NCI-H2107 (cell line): ENCODE measurements at regions not wholly inside any gene's neighbourhood (a gene's known extent, or its start where the extent isn't known, plus 50 kb on each side); places are given as distances from the start of the nearest gene placed in this dataset.

Experiments used
- DNase-seq: peaks from one replicate; lab custom pipeline; 2025; lab: John Stamatoyannopoulos, UW

DNA sequence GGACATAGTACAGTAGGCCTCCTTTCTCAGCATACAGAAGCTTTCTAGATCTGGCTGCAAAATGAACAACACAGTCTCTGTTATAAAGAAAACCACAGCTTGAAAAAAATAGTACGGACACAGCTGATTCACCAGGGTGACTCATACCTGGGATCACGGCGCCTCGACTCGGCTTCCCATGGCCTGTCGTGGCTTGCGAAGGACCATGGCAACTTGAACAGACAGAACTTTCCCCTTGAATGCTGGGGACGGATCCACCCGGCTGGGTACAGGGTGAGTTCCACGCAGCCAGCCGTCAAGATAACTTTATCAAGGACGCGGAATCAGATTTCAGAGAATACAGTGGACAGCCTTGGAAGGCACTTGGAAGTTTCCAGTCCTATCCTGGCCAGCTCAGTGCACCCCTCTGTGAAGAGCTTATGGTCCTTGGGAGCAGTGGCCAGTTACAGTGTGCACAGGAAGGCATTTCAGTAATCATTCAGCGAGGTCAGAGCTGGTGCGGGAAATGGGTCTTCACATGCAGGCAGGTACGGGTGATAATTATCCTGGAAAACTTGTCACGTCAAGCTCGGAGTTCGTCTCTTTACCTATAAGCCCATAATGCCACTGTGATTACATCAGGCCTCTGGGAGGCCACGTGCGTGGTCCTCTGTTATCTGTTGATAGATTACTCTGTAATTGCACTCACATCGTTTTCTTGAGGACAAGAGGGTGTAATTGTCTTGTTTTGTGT is 57.9 kb upstream of the MAF start:
- no peak for DNase-seq

DNA sequence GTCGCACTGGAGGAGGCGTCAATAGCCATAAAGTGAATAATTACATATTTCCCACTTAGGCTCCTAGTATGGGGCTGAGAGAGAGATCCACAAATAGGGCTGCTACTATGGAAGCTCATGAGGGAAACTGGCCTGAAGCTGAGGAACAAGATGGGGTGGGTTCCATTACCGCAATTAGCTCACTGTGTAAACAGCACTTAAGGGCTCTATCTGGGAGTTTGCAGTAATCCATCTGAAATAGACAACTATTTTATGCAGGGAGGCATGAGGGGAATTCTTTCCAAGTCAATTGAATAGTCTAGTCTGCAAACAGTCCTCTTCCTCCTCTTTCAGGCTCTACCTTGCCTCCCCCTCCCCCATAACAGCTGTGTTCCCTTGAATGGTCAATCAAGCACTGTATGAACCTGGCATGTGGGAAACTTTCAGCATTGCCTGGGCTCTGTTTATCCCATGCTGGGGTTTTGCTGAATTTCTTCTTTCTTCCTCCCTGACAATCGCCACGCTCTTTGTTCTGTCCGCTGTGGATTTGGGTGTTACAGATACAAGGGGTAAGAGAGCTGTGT is 56.1 kb upstream of the MAF start:
- no peak for DNase-seq

DNA sequence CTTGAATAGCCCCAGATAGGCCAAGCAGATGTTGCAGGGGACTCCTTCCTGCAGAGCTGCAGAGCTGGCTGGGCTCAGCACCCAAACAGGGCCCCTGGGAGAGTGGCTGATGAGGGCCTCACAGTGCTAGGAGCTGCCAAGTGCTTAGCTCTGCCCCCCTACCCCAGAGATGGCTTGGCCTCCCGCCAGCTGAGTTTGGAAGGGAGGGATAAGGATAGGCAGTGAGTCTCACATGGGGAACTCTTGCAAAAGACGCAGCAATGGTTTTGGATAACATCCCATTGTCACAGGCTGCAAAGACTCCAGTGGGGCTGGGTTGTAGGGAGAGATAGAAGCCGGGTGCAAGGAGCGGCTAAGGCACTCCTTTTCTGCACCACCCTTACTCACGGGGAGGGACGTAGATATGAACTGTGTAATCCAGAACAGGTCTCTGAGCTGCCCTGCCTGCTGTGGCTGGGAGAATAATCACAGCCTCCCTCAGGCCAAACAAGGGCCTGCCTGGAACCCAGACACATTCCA is 52.9 kb upstream of the MAF start:
- DNase-seq, result no peak

DNA sequence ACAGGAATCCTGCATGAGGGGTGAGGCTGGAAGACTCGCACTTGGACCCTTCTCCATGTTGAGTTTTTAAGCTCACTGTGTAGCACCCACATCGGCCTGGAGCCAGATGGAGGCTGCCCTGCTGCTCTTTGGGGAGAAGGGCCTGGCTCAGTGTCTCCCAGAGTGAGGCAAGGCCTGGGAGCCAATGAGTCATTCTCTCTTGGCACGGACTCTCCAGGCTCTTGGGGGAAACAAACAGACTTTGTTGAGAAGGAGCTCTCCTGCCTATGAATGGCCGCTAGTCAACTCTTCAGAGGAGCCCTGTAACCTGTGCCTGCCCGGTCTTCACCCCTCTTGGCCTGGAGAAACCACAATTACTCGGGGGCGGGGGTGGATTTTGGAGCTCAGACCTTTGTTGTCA is 50.8 kb upstream of the MAF start:
- DNase-seq, result no peak
